Stimulated activated naive CD4-positive, alpha-beta T cell (primary cell): ENCODE measurements at regions not wholly inside any gene's neighbourhood (a gene's known extent, or its start where the extent isn't known, plus 50 kb on each side); places are given as distances from the start of the nearest gene placed in this dataset.

Experiments
- DNase-seq, 6 experiments: peaks; one replicate each; lab custom pipeline; 2025; lab: John Stamatoyannopoulos, UW

DNA sequence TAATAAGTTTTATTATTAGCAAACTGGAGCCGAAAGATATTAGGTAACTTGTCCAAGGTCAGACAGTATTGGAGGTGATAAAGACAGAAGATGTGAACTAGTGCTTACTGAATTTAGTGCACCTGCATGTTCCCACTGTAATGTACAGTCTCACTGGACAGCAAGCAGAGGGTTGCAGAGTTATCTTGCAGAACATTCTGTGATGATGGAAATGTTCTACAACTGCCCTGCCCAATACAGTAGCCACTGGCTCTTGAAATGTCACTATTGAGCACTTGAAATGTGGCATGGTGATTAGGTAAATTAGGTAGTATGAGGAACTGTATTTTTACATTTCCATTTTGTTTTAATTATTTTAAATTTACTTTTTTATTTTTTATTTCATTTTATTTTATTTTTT, 356.6 kb downstream of the EPHA4 start:
- no peak for DNase-seq

DNA sequence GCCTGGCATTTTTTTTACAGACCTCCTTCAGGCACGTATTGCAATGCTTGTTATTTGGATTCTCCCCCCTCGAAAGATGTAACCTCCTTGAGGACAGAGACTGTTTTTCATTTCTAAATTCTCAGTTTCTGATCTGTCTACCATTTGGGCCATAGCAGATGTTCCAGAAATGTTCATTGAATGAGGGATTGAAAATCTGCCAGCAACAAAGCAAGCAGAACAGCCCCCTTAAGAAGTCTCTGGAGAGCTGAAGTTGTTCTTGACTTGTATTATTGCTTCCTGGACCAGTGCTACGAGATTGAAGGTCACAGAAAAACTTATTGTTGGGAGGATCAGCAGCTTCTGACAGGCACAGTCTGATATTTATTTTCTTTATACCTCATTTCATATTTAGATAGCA, 355.5 kb downstream of the EPHA4 start:
- DNase-seq: no peak

DNA sequence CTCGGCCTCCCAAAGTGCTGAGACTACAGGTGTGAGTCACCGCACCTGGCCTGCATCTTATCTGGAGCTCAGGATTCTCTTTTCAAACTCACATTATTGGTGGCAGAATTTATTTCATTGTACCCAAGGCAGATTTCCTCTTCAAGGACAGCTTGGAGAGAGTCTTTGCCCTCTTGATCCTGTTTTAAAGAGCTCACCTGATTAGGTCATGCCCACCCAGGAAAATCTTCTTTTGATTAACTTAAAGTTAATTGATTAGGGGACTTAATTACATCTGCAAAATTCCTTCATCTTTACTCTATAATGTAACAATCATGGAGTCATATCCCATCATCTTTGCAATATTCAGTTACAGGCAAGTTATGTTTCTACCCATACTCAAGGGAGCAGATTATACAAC, 346.4 kb downstream of the EPHA4 start:
- DNase-seq: no peak

DNA sequence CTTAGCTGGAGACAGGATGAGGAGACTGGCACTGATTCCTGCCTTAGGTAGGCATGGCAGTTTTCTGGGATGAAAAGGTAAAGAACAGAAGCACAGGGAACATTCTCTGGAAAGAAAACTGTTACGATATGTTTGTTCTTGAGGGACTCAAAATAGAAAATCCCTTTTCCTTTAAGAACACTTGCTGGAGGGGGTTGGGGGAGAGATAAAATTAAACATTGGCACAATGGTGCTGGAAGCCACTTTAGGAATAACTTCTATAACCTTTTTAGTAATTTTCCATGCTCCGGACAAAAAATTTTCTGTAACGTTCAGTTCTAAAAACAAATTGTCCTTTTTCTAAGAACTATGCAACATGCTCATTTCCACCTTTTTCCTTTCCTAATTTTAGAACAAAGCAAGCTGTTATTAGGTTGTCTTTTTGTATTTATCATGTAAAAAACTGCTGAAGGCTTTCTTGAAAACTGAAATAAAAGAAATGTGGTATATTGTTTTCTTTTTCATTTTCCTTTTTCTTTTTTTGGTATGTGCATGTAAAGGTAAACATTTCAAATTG, 343.8 kb downstream of the EPHA4 start:
- DNase-seq: no peak

DNA sequence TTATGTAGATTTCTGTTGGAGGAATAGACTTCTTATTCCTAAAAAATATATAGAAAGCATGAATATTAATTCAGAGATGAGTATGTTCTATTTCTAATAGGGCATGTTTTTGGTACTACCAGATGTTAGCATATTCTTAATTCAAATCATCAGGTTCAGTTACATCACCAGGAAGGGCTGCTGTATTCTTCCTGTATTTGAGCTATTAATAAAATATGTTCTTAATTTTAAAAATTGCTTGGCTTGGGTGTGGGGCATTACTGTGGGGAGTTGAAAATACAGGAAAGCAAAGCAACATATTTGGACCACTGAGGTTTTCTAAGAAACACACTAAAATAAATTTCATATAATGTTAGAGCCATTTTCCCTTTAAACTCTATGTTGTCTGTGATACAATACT, 343.0 kb downstream of the EPHA4 start:
- DNase-seq: no peak

DNA sequence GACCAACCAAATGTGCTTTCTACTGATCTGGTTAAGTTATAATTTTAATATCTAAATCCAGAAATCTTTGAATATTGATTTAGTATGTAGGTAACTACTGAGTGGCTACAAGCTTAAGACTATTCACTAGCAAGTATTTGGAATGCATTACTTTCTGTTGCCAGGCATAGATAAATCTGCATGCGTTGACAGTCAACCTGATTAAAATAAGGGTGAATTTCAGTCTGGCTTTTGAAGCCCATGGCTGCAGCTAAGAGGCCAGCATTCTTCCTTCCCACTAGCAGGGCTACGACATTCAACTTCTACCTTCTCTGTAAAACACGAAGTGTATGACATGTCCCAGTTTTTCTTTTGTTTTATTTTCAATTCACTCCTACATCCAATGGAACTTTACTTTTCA, 340.6 kb downstream of the EPHA4 start:
- no peak for DNase-seq

DNA sequence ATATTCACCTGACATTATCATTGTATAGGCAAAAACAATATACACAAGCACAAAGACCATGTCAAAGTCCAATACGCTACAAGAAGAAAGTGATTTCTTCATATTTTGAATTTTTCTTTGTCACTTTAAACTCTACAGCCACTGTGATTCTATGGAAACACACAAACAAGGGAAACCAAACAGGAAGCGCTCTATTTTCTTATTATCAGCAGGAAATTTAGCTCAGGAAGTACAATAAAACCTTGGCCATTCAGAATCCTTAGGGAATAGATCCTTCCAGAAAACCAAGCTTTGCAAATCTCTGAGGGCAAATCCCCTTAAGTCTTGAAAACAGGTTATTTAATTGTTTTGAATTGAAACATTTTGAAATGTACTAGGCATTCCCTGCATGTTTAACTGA, 336.2 kb downstream of the EPHA4 start:
- DNase-seq: no peak

DNA sequence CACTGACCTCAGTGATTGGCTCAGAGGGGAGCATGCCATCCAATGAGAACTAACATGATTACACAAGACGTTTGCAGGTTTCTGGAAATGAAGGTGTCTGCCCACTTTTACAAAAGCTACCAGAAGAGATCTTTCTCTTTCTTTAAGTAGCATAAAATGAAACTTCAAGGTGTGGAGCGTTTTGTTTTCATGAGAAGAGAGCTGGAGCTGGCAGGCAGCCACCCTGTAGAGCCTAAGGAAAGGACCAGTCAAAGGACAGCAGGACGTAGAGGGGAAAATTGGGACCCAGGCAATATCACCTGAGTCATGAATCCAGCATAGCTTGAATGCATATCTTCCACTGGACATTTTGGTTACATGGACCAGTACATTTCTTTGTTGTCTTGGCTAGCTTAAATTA, 331.0 kb downstream of the EPHA4 start:
- DNase-seq: no peak

DNA sequence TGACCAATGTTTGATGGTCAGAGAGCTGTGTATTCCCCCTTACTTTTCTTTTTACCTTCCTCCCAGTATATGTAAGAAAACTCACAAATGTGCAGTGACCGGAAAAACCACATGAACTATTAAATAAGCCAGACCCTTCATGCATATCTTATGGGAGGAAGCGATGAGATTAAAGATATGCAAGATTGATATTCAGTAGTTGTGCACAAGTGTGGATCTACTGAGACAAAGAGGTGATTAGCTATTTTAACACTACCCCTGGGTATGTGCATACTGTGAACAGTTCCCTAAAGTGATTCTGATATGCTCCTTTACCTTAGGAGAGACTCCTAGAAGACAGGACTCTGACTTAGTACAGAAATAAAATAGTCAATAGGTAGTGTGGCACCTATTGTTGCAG, 328.3 kb downstream of the EPHA4 start:
- no peak for DNase-seq

DNA sequence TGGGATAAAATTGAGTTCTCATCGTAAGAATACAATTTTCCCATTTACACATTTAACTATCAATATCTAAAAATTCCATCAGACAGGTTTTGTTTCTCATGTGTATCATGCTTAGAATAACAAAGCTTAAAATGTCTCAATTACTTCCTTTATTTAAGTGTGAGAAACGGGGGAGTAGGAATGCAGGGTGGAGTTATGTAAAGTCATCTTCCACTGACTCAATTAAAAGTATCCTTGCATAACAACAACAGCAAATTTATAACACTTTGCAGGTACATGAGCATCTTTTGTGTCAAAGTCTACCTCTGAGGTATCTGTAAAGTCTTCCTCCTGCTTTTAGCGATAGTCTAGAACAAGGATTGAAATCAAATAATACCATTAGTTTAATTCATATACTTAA, 327.1 kb downstream of the EPHA4 start:
- no peak for DNase-seq

DNA sequence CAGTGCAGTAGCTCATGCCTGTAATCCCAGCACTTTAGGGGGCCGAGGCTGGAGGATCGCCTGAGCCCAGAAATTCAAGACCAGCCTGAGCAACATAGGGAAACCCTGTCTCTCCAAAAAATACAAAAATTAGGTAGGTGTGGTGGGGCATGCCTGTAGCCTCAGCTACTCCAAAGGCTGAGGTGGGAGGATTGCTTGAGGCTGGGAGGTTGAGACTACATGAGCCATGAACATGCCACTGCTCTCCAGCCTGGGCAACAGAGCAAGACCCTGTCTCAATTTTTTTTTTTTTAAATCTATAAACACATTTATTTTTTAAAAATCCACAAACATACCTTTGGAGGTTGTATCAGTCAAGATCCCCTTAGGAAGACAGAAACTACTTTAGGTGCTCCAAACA, 326.3 kb downstream of the EPHA4 start:
- no peak for DNase-seq

DNA sequence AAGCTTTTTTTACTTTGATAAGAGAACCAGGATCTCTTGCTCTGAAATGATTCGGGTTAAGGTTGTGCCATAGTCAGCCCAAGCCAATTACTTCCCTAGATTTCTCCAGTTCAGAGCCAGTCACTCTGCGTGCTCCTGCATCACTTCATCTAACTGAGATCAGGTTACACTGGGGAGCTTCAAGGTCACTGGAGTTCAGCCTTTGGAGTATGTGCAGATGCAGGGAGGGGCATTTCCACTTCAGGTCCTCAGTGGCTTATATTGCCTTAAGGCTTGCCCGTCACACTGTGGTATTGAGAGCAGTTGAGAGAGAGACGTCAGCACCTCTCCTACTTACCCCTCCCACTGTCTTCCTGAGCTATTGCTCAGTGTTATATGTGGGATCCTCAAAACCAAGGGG, 317.8 kb downstream of the EPHA4 start:
- DNase-seq: no peak

DNA sequence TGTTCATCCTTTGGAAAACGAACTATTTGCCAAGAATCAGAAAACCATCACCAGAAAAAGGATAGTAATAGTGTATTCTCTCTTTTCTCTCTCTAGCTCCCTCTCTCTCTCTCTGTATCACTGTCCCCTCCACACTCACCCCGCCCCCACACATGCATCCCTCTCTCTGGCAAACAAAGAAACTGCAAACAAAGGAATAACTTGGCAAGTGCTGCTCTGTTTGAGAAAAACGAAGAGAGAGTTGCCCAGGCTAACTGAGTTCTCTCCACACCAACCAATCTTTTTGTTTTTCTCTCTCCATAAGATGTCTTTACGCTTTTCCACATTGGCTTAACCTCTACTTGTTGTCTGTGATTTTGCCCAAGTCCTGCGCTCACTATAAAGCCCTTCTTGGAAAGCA, 316.2 kb downstream of the EPHA4 start:
- DNase-seq: no peak

DNA sequence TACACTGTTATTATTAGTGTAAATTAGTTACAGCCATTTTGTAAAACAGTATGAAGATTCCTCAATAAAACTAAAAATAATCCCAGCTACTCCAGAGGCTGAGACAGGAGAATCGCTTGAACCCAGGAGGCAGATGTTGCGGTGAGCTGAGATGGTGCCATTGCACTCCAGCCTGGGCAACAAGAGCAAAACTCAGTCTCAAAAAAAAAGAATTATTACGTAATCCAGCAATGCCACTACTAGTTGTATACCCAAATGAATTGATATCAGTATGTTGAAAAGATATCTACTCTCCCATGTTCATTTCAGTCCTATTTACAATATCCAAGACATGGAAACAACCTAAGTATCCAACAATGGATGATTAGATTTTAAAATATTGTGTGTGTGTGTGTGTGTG, 313.6 kb downstream of the EPHA4 start:
- DNase-seq: no peak

DNA sequence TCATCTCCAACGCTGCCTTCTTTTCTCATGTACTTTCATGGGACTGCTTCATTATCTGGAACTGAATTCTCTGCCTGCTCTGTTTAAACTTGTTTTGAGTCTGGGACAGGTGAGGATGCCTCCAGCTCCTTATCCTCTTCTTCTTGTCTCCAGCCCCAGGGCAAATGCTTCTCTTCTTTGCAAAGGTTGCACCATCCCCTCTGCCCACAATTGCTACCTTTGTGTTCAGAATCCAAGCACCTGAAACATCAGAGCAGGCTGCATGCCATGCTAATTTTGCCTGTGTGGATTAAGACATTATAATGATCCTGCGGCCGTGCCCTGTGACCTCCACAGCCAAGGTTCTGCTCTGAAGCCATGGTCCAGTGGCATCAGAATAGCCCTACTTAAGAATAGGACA, 309.5 kb downstream of the EPHA4 start:
- no peak for DNase-seq

DNA sequence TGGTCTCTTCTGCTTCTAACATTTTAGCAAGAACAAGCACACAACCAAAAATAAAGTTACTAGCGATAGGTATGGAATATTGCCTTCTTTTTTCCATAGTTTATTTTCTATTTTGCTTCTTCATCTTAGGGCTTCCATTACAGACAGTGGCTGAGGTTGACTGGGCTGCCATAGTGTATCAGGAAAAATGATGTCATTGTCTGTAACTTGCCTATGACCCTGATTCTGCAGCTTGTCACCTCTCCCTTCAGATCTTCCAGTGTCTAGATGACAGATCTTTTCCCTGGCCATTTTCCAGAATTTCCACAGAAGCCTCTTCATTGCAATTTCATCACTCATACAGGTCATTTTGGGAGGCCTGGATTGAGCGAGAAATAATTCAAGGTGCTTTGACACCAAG, 308.5 kb downstream of the EPHA4 start:
- DNase-seq: no peak

DNA sequence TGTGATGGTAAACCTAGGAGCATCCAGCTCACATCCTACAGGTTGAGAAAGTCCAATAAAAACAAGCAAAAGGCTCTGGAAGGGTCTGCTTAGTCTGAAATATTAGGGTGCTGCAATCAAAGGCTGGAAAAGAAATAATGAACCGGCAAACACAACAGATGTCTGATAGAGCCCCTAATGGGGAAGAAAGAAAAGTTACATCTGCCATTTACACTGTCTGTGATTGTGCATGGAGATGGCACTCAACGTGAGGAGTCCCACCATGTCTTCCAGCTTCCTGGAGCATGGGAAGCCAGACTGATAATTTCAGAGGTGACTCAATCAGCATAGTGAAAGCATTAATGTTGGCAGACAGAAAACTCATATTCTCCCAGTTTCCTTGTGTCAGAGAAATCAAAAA, 307.8 kb downstream of the EPHA4 start:
- no peak for DNase-seq

DNA sequence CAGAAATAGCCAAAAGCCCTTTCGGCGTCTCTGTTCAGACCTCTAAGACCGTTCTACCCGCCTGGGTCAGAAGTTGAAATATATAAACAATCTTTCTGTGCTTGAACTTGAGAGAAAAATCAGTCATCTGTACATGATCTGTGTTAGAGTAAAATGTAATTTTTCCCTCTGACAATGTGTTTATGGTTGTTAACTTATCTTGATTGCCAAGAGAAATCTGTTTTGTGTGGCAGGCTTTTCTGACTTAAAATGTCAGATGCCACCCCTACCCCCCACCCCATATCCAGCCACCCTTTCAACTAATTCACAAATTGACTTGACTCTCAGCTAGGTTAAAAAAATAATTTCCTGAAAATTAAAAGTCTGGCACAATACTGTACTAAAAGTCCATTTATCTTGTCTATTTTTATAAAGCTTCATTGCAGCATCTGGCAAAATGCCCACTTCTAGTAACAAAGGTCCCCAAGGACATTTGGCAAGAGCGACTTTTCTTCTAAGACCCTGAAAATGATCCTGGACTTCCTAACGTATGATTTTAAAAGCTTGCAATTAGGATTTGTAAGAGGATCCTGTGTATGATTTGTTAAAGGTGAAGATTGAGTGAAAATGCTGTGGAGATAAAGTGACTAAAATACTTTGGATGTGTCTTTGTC, 304.2 kb downstream of the EPHA4 start:
- DNase-seq: no peak

DNA sequence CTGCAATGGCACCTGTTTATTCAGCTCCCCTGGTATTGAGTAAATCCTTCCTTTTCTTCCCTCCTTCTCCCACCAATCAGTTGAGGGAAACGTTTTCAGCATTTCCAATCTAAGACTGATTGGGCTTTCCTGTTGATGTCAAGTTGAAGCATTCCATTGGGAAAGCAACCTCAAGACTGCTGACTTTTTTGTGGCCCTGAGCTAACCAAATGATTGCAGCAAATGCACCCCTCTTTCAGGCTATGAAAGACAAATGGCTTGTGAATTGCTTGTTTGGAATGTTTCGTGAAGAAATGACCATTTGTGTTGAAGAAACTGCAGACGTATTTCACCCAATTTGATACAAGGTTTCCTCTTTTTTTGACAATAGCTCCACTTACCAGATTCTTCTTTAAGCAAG, 303.5 kb downstream of the EPHA4 start:
- no peak for DNase-seq

DNA sequence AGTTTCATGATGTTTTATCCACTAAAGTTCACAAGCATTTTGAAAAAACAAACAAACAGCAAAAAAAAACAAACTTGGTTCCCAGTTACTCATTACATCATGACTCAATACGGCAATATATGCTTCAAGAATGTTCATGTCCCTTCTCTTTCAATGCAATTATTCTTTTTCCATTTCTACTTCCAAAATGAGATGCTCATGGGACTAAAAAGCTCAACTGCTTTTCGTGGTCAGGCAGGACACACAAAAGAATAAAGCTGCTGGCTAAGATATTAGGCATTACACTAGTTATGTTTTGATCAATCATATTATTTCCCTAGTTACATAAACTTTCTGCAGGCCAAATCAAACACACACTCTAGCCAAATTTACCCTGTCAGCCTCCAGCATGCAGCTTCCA, 301.3 kb downstream of the EPHA4 start:
- DNase-seq: no peak

DNA sequence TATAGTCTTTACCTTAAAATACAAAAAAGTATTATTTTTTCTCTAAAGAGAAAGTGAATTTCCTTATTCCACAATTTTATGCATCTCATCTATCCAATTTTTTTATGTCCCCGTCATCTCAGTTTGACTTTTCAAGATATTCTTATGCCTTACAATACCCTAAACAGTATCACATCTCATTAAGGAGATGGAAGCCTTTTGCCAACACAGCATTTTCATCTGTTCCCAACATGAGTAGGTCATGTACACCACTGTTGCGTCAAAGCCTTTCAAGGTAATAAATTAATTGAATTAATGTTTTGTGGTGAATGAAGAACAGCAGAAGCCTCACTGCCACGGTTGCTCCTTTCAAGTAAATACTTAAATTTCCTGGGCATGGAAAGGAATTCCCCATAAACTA, 299.4 kb downstream of the EPHA4 start:
- no peak for DNase-seq

DNA sequence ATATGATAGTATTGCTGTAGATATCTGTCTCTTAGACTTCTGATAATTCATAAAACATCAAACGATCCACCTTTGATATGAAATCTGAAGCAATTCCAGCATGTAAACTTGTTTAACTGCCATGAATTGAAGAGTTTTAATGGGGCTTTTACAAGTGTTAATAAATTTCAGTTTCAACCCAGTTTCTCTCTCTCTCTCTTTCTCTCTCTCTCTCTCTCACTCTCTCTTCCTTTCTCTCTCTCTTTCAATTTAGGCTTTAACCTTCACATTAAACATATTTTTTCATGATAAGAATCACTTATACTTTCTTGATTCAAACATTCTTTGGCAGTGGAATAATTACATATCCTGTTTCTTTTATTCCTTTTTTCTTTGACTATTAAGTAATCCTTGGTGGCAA, 296.1 kb downstream of the EPHA4 start:
- no peak for DNase-seq

DNA sequence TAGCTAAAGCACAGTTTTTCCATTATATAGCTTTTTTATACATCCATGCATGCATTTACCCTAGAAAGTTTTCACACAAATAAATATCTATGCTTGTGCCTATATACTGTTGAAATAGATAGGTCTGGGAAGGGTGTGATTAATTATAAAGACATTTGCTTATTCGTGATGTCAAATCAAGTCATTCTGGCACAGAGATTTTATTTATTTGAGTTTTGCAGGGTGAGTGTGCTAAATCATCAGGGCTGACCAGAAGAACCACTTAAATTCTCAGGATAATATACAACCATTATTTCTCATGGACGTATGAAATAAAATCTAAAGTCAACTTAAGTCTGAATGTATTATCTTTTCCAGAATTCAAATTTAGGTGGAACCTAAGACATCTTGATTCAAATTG, 295.5 kb downstream of the EPHA4 start:
- no peak for DNase-seq

DNA sequence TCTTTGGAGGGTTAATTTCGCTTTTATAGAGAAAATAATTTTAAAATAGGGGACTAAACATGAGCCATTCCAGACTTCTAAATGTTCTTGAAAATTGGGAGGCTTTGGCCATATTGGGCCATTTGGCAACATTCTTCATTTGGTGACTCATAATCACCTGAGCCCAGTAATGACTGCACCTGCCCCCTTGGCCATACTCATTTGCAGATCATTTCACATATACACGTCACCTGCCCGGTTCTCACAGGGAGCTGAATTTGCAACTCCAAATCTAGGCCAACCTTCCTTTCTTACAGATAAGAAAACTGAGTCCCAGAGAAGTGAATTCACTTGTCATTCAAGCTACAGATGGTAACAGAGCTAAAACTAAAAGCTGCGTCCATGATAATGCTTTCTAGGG, 289.7 kb downstream of the EPHA4 start:
- DNase-seq: no peak
